ENCODE measurements at regions not wholly inside any gene's neighbourhood (a gene's known extent, or its start where the extent isn't known, plus 50 kb on each side); places are given as distances from the start of the nearest gene placed in this dataset.

GRCh38 chr3:152617609-152618008, 217.3 kb upstream of the P2RY1 start (continued):
- no peak for TF ChIP-seq ZBTB4 (CRISPR knock-in tag; IDR thresholded peaks at IDR 0.05)
- no peak for TF ChIP-seq ZNF274 (IDR thresholded peaks at IDR 0.05; ENCODE audit: insufficient read depth, insufficient read length)
- TF ChIP-seq HDAC2 (IDR thresholded peaks at IDR 0.05) = no peak
- no peak for TF ChIP-seq ZNF592 (IDR thresholded peaks at IDR 0.05)
- no peak for TF ChIP-seq SIX5 (IDR thresholded peaks at IDR 0.05; ENCODE audit: low read depth, low read length, severe bottlenecking)
- TF ChIP-seq NKRF (conservative IDR thresholded peaks at IDR 0.05) = no peak
- no peak for TF ChIP-seq LARP7 (IDR thresholded peaks at IDR 0.05)
- TF ChIP-seq ZSCAN29 (IDR thresholded peaks at IDR 0.05) = no peak
- no peak for TF ChIP-seq IKZF2 (IDR thresholded peaks at IDR 0.05)
- TF ChIP-seq RAD51 (IDR thresholded peaks at IDR 0.05) = no peak
